ENCODE measurements at regions not wholly inside any gene's neighbourhood (a gene's known extent, or its start where the extent isn't known, plus 50 kb on each side); places are given as distances from the start of the nearest gene placed in this dataset.

DNA sequence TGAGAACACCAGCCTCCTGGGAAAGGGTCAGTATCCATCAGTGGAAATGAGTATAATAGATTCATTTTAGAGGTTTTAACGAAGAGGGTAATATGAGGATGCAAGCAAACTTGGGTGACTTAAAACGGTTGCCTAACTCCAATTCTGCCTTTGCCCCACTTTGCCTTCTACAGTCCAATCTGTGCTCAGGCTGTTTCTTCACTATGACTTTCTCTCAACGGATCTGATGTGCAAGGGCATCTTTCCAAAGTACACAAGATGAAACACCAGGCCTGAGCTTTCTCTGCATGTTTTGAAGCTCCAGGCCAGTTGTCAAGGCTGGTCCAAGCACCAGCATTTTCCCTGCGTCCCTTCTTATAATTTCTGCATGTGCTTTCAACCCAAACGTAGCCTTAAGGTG is 68.0 kb upstream of the TMEM164 start:
- TF ChIP-seq, protein P1, sequence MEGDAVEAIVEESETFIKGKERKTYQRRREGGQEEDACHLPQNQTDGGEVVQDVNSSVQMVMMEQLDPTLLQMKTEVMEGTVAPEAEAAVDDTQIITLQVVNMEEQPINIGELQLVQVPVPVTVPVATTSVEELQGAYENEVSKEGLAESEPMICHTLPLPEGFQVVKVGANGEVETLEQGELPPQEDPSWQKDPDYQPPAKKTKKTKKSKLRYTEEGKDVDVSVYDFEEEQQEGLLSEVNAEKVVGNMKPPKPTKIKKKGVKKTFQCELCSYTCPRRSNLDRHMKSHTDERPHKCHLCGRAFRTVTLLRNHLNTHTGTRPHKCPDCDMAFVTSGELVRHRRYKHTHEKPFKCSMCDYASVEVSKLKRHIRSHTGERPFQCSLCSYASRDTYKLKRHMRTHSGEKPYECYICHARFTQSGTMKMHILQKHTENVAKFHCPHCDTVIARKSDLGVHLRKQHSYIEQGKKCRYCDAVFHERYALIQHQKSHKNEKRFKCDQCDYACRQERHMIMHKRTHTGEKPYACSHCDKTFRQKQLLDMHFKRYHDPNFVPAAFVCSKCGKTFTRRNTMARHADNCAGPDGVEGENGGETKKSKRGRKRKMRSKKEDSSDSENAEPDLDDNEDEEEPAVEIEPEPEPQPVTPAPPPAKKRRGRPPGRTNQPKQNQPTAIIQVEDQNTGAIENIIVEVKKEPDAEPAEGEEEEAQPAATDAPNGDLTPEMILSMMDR (IDR thresholded peaks at IDR 0.05; ENCODE audit: insufficient read depth, low read depth, low read length), result no peak
- TF ChIP-seq EZH2 (IDR thresholded peaks at IDR 0.05; ENCODE audit: insufficient read depth, low read length), result no peak
